Fibroblast of lung (primary cell): ENCODE measurements at regions not wholly inside any gene's neighbourhood (a gene's known extent, or its start where the extent isn't known, plus 50 kb on each side); places are given as distances from the start of the nearest gene placed in this dataset.

Source experiments
- DNase-seq, 2 donors: peaks; one replicate each; pipeline versions ENCODE4 v3.0.0 to v3.0.0-alpha.2; 2010; ENCODE audit warnings: low read depth in 2 of 2
- H2AFZ ChIP-seq: 2 replicates; pipeline ENCODE4 v1.5.1; 2012; ENCODE audit warnings: low read length, control low read depth, inconsistent platforms
- H3K27ac ChIP-seq: 2 replicates; pipeline ENCODE4 v1.5.1; 2011; ENCODE audit warnings: low read length, control low read depth; ENCODE audit not compliant: insufficient read depth
- H3K27me3 ChIP-seq: 2 replicates; pipeline ENCODE4 v1.5.1; 2011; ENCODE audit warnings: mild to moderate bottlenecking, low read length; ENCODE audit not compliant: control insufficient read depth, insufficient read depth
- H3K36me3 ChIP-seq: 2 replicates; pipeline ENCODE4 v1.5.1; 2011; ENCODE audit warnings: low read length; ENCODE audit not compliant: control insufficient read depth, insufficient read depth
- H3K4me1 ChIP-seq: 2 replicates; pipeline ENCODE4 v1.5.1; 2011; ENCODE audit warnings: low read length; ENCODE audit not compliant: control insufficient read depth, insufficient read depth; ENCODE audit errors: extremely low read depth
- H3K4me2 ChIP-seq: 2 replicates; pipeline ENCODE4 v1.5.1; 2011; ENCODE audit warnings: low read length, control low read depth; ENCODE audit not compliant: insufficient read depth; ENCODE audit errors: extremely low read depth
- H3K4me3 ChIP-seq, 4 experiments: fragments of 200-600 bp in 1 of 4; sonication (generic) in 1 of 4; replicated peaks in 1 of 4; 2 replicates each; pipeline ENCODE4 v1.5.1; 2011 to 2016; ENCODE audit warnings: low read length in 4 of 4, low read depth in 3 of 4, mild to moderate bottlenecking in 3 of 4, control low read depth in 2 of 4, inconsistent platforms in 1 of 4, mixed read lengths in 1 of 4; ENCODE audit not compliant: insufficient read depth in 1 of 4; ENCODE audit errors: control extremely low read depth in 1 of 4
- H3K79me2 ChIP-seq: 2 replicates; pipeline ENCODE4 v1.5.1; 2012; ENCODE audit warnings: mild to moderate bottlenecking, low read length, inconsistent platforms; ENCODE audit not compliant: control insufficient read depth, insufficient read depth
- H3K9ac ChIP-seq: 2 replicates; pipeline ENCODE4 v1.5.1; 2011; ENCODE audit warnings: mild to moderate bottlenecking, low read length, control low read depth; ENCODE audit not compliant: insufficient read depth
- H3K9me3 ChIP-seq: 2 replicates; pipeline ENCODE4 v1.5.1; 2012; ENCODE audit warnings: low read depth, low read length; ENCODE audit not compliant: control insufficient read depth, insufficient read depth
- H4K20me1 ChIP-seq: 2 replicates; pipeline ENCODE4 v1.5.1; 2011; ENCODE audit warnings: low read length; ENCODE audit not compliant: control insufficient read depth, insufficient read depth; ENCODE audit errors: extremely low read depth
- EZH2 ChIP-seq: IDR thresholded peaks from 2 replicates; pipeline ENCODE4 v1.5.1; 2012; ENCODE audit warnings: low read length, control low read depth, mild to moderate bottlenecking; ENCODE audit errors: missing control alignments
- TF ChIP-seq, protein P1 (sequence below), 2 donors: IDR thresholded peaks in 1 of 2; conservative IDR thresholded peaks in 1 of 2; 1 replicate in 1 of 2; 2 replicates in 1 of 2; pipeline ENCODE4 v1.5.1; 2011 to 2012; ENCODE audit warnings: low read length in 2 of 2, control low read depth in 1 of 2, inconsistent platforms in 1 of 2, low read depth in 1 of 2, mild to moderate bottlenecking in 1 of 2

DNA sequence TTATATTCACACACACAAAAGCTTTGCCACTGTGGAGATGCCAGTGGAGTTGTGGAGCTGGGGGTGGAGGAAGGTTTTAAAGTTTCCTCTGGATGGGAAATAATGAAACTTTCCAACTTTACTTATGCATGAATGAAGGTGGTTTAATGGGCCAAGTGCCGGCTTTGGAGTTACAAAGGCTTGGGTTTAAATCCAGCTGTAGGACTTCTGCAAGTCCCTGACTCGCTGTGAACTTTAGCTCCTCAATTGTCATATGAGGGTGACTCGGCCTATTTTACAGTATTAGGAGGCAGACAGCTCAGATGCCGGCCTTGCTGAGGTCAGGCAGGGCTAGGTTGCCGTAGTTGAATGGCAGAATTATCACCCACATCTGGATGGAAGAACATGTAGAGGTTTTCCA, 415.8 kb upstream of the TRIB2 start:
- no peaks in the 10 kb centered on the region for H3K36me3 ChIP-seq
- H3K27ac ChIP-seq: no peak overlapping the region
- TF ChIP-seq, protein P1, sequence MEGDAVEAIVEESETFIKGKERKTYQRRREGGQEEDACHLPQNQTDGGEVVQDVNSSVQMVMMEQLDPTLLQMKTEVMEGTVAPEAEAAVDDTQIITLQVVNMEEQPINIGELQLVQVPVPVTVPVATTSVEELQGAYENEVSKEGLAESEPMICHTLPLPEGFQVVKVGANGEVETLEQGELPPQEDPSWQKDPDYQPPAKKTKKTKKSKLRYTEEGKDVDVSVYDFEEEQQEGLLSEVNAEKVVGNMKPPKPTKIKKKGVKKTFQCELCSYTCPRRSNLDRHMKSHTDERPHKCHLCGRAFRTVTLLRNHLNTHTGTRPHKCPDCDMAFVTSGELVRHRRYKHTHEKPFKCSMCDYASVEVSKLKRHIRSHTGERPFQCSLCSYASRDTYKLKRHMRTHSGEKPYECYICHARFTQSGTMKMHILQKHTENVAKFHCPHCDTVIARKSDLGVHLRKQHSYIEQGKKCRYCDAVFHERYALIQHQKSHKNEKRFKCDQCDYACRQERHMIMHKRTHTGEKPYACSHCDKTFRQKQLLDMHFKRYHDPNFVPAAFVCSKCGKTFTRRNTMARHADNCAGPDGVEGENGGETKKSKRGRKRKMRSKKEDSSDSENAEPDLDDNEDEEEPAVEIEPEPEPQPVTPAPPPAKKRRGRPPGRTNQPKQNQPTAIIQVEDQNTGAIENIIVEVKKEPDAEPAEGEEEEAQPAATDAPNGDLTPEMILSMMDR (conservative IDR thresholded peaks at IDR 0.05 in 1 of 2, IDR thresholded peaks at IDR 0.05 in 1 of 2; ENCODE audit: low read depth in 1 of 2, low read length in 2 of 2): no peak
- no peak for TF ChIP-seq EZH2
- no peaks in the 10 kb centered on the region for H3K79me2 ChIP-seq
- H4K20me1 ChIP-seq: no peaks in the 10 kb centered on the region
- no peak overlapping the region for H3K9ac ChIP-seq
- no peaks in the 10 kb centered on the region for H3K9me3 ChIP-seq
- H3K4me3 ChIP-seq: no peak overlapping the region
- no peak overlapping the region for H3K4me2 ChIP-seq
- H3K4me1 ChIP-seq: peaks cover 9% of the 10 kb centered on the region
- H3K27me3 ChIP-seq: no peaks in the 10 kb centered on the region
- H2AFZ ChIP-seq: no peak overlapping the region
- DNase-seq: peak in 1 of 2 donors; percentile 38

DNA sequence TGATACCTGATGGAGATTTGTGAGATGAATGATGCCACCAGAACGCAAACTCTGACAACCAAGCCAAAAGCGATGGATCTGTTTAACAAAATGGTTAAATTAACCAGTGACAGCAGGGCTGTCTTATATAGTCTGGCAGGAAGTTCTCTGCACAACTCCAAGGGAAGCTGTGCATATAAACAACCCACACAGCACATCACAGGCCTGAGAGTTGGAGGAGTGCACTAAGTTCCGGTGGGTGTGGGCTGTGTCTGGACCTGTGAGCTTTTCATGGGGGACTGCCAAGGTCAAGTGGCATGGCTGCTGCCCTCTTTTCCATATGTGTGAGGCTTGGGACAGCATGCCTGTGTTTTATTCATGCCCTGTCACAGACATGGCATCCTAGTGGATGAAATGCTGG, 414.6 kb upstream of the TRIB2 start:
- no peaks in the 10 kb centered on the region for H3K36me3 ChIP-seq
- no peak for DNase-seq
- H3K27me3 ChIP-seq: no peaks in the 10 kb centered on the region
- H2AFZ ChIP-seq: no peak overlapping the region
- H3K27ac ChIP-seq: no peak overlapping the region
- no peak for TF ChIP-seq EZH2
- TF ChIP-seq, protein P1 (conservative IDR thresholded peaks at IDR 0.05 in 1 of 2, IDR thresholded peaks at IDR 0.05 in 1 of 2; ENCODE audit: low read depth in 1 of 2, low read length in 2 of 2): no peak
- no peak overlapping the region for H3K4me2 ChIP-seq
- H4K20me1 ChIP-seq: no peaks in the 10 kb centered on the region
- H3K4me1 ChIP-seq: peaks cover 9% of the 10 kb centered on the region
- no peaks in the 10 kb centered on the region for H3K9me3 ChIP-seq
- no peak overlapping the region for H3K9ac ChIP-seq
- no peaks in the 10 kb centered on the region for H3K79me2 ChIP-seq
- H3K4me3 ChIP-seq: no peak overlapping the region

DNA sequence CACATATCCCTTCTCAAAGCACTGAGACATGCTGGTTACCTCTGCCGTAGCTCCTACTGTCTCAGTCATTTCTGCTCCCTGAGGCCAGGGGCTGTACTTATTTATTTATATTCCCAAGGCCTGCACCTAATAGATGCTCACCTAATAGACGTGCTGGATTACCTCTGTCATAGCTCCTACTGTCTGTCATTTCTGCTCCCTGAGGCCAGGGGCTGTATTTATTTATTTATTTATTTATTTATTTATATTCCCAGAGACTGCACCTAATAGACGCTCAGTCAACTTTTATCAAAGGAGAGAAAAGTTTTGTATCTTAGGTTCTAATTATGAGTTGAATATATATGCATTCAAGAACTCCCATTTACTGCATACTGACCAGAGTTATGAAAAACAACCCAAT, 414.0 kb upstream of the TRIB2 start:
- no peaks in the 10 kb centered on the region for H3K36me3 ChIP-seq
- H3K27ac ChIP-seq: peak overlapping the region; percentile 25
- H3K4me3 ChIP-seq: no peak overlapping the region
- no peaks in the 10 kb centered on the region for H3K27me3 ChIP-seq
- H3K9me3 ChIP-seq: no peaks in the 10 kb centered on the region
- H3K79me2 ChIP-seq: no peaks in the 10 kb centered on the region
- no peak for DNase-seq
- H3K4me1 ChIP-seq: peaks cover 9% of the 10 kb centered on the region
- TF ChIP-seq, protein P1 (conservative IDR thresholded peaks at IDR 0.05 in 1 of 2, IDR thresholded peaks at IDR 0.05 in 1 of 2; ENCODE audit: low read depth in 1 of 2, low read length in 2 of 2): no peak
- no peak for TF ChIP-seq EZH2
- H4K20me1 ChIP-seq: no peaks in the 10 kb centered on the region
- no peak overlapping the region for H3K4me2 ChIP-seq
- H3K9ac ChIP-seq: no peak overlapping the region
- no peak overlapping the region for H2AFZ ChIP-seq
